Keratinocyte (primary cell): ENCODE measurements at regions not wholly inside any gene's neighbourhood (a gene's known extent, or its start where the extent isn't known, plus 50 kb on each side); places are given as distances from the start of the nearest gene placed in this dataset.

Source experiments
- DNase-seq: peaks from one replicate; pipeline ENCODE4 v3.0.0-alpha.2; 2011; ENCODE audit warnings: low read depth, missing footprints, low spot score
- FAIRE-seq: peaks from 2 replicates; lab custom pipeline; 2011; peaks lifted over from hg19 to GRCh38; lab: Jason Lieb, UNC
- H2AFZ ChIP-seq: 2 replicates; pipeline ENCODE4 v1.6.0; 2012; ENCODE audit warnings: low read length, control low read depth, inconsistent platforms; ENCODE audit not compliant: control insufficient read depth
- H3K27ac ChIP-seq: 2 replicates; pipeline ENCODE4 v1.5.1; 2011; ENCODE audit warnings: low read length; ENCODE audit not compliant: control insufficient read depth, insufficient read depth
- H3K27me3 ChIP-seq: 3 replicates; pipeline ENCODE4 v1.6.0; 2011; ENCODE audit warnings: low read length; ENCODE audit not compliant: control insufficient read depth, insufficient read depth; ENCODE audit errors: extremely low read depth
- H3K36me3 ChIP-seq, 2 experiments: 2 replicates in 1 of 2; 3 replicates in 1 of 2; pipeline ENCODE4 v1.5.1; 2011; ENCODE audit warnings: low read length in 2 of 2, mild to moderate bottlenecking in 1 of 2; ENCODE audit not compliant: control insufficient read depth in 2 of 2, insufficient read depth in 2 of 2; ENCODE audit errors: extremely low read depth in 1 of 2
- H3K4me1 ChIP-seq: 3 replicates; pipeline ENCODE4 v1.5.1; 2011; ENCODE audit warnings: low read length; ENCODE audit not compliant: control insufficient read depth, insufficient read depth; ENCODE audit errors: extremely low read depth
- H3K4me2 ChIP-seq: 3 replicates; pipeline ENCODE4 v1.6.0; 2011; ENCODE audit warnings: low read depth, low read length; ENCODE audit not compliant: control insufficient read depth, insufficient read depth; ENCODE audit errors: extremely low read depth
- H3K4me3 ChIP-seq, 3 experiments: fragments of 200-600 bp in 1 of 3; sonication (generic) in 1 of 3; 2 replicates in 2 of 3; 3 replicates in 1 of 3; pipeline ENCODE4 v1.5.1; 2011 to 2016; ENCODE audit warnings: low read length in 3 of 3, mild to moderate bottlenecking in 3 of 3, control low read depth in 2 of 3, inconsistent platforms in 1 of 3, low read depth in 1 of 3, mixed read lengths in 1 of 3, mixed run types in 1 of 3, moderate library complexity in 1 of 3; ENCODE audit not compliant: control insufficient read depth in 2 of 3, insufficient read depth in 2 of 3; ENCODE audit errors: extremely low read depth in 1 of 3
- H3K79me2 ChIP-seq: 2 replicates; pipeline ENCODE4 v1.6.0; 2012; ENCODE audit warnings: low read length; ENCODE audit not compliant: control insufficient read depth, insufficient read depth
- H3K9ac ChIP-seq: 3 replicates; pipeline ENCODE4 v1.6.0; 2011; ENCODE audit warnings: low read length; ENCODE audit not compliant: control insufficient read depth, insufficient read depth; ENCODE audit errors: extremely low read depth
- H3K9me1 ChIP-seq: 3 replicates; pipeline ENCODE4 v1.6.0; 2011; ENCODE audit warnings: low read length; ENCODE audit not compliant: control insufficient read depth, insufficient read depth; ENCODE audit errors: extremely low read depth
- H3K9me3 ChIP-seq: 2 replicates; pipeline ENCODE4 v1.5.1; 2012; ENCODE audit warnings: low read depth, low read length; ENCODE audit not compliant: control insufficient read depth
- H4K20me1 ChIP-seq: 3 replicates; pipeline ENCODE4 v1.6.0; 2011; ENCODE audit warnings: low read length; ENCODE audit not compliant: control insufficient read depth, insufficient read depth; ENCODE audit errors: extremely low read depth
- EZH2 ChIP-seq: IDR thresholded peaks from one replicate; pipeline ENCODE4 v1.6.1; 2012; ENCODE audit warnings: inconsistent platforms, mild to moderate bottlenecking, low read length, moderate library complexity
- dilution Hi-C: fragments of 300-500 bp; cut with MboI; formaldehyde crosslinking; loops from one replicate; pipeline ENCODE4 v1.7.0; 2020; ENCODE audit warnings: low sequenced_read_pairs; ENCODE audit not compliant: extremely low pct_ligation_motif_present
- TF ChIP-seq, protein P1 (sequence below), 3 experiments: IDR thresholded peaks in 1 of 3; conservative IDR thresholded peaks in 1 of 3; optimal IDR thresholded peaks in 1 of 3; 2 replicates in 2 of 3; 3 replicates in 1 of 3; pipeline versions ENCODE3 to v1.5.1; 2011; ENCODE audit warnings: low read length in 3 of 3, mild to moderate bottlenecking in 3 of 3, moderate library complexity in 2 of 3, control low read depth in 1 of 3, inconsistent platforms in 1 of 3; ENCODE audit not compliant: insufficient read depth in 2 of 3; ENCODE audit errors: extremely low read depth in 1 of 3

DNA sequence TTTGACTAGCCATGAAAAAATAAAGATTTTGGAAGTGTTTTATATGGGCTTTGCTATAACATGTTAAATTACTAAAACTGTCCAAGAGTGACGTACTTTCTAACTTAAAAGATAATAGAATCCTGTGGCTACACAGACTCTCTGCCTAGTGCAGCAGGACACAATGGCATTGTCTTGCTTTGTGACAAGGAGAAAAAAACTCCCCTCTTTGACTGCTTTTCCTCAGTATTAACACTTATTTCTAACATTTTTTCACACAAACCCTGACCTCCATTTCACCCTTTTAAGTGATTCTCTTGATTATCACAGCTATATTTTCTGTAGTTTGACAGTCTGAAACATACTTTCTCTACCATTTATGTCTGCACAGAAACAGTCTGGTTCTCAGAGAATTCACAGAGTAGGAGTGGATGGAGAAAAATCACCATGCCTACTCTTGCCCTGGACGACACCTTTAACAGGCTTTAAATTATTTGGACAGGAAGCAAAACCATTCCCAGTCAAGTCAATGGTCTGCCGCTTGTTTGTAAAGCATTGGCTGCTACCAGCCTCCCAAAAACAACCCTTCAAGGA, 336.3 kb upstream of the SMIM30 start:
- no peak for FAIRE-seq
- no peak overlapping the region for H3K27ac ChIP-seq

DNA sequence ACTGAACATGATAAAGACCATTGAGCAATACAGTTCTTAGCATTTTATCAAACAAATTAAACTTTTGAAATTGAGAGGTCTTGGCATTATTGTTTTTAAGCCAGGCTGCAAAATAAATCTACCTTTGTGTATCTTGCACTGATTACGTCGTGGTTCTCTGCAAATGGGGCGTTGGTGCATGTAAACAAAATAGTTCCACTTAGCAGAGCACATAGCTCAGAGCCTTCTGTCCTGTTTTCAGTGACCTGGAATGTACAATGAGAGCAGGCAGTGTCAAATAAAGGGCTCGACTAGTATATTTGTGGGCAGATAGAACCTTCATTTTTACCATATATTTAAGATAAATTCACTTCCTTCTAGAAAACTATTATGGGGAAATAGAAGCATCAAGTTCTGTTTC, 333.9 kb upstream of the SMIM30 start:
- TF ChIP-seq, protein P1, sequence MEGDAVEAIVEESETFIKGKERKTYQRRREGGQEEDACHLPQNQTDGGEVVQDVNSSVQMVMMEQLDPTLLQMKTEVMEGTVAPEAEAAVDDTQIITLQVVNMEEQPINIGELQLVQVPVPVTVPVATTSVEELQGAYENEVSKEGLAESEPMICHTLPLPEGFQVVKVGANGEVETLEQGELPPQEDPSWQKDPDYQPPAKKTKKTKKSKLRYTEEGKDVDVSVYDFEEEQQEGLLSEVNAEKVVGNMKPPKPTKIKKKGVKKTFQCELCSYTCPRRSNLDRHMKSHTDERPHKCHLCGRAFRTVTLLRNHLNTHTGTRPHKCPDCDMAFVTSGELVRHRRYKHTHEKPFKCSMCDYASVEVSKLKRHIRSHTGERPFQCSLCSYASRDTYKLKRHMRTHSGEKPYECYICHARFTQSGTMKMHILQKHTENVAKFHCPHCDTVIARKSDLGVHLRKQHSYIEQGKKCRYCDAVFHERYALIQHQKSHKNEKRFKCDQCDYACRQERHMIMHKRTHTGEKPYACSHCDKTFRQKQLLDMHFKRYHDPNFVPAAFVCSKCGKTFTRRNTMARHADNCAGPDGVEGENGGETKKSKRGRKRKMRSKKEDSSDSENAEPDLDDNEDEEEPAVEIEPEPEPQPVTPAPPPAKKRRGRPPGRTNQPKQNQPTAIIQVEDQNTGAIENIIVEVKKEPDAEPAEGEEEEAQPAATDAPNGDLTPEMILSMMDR (optimal IDR thresholded peaks at IDR 0.05 in 1 of 3, IDR thresholded peaks at IDR 0.05 in 1 of 3, conservative IDR thresholded peaks at IDR 0.05 in 1 of 3; ENCODE audit: extremely low read depth in 1 of 3, insufficient read depth in 2 of 3, low read length in 3 of 3) = no peak

More for the DNA sequence above, 336.3 kb upstream of the SMIM30 start:
- no peaks in the 10 kb centered on the region for H3K79me2 ChIP-seq
- H3K4me3 ChIP-seq = no peak overlapping the region
- no peak overlapping the region for H3K4me2 ChIP-seq
- no peaks in the 10 kb centered on the region for H3K36me3 ChIP-seq
- no peak overlapping the region for H2AFZ ChIP-seq
- no peaks in the 10 kb centered on the region for H3K27me3 ChIP-seq
- H3K9me3 ChIP-seq = no peaks in the 10 kb centered on the region
- H3K9me1 ChIP-seq = no peaks in the 10 kb centered on the region
- no peak for DNase-seq
- H3K9ac ChIP-seq = no peak overlapping the region
- H4K20me1 ChIP-seq = no peaks in the 10 kb centered on the region
- no peaks in the 10 kb centered on the region for H3K4me1 ChIP-seq
- no peak for TF ChIP-seq EZH2
- TF ChIP-seq, protein P1 (optimal IDR thresholded peaks at IDR 0.05 in 1 of 3, IDR thresholded peaks at IDR 0.05 in 1 of 3, conservative IDR thresholded peaks at IDR 0.05 in 1 of 3; ENCODE audit: extremely low read depth in 1 of 3, insufficient read depth in 2 of 3, low read length in 3 of 3) = no peak
- dilution Hi-C loops = no loop called here

More for the DNA sequence above, 333.9 kb upstream of the SMIM30 start:
- H3K4me2 ChIP-seq = no peak overlapping the region
- no peaks in the 10 kb centered on the region for H3K36me3 ChIP-seq
- DNase-seq (no peak), FAIRE-seq (no peak)
- no peaks in the 10 kb centered on the region for H3K27me3 ChIP-seq
- no peak overlapping the region for H3K9ac ChIP-seq
- dilution Hi-C loops = no loop called here
- no peak overlapping the region for H3K4me3 ChIP-seq
- H4K20me1 ChIP-seq = no peaks in the 10 kb centered on the region
- no peak overlapping the region for H3K27ac ChIP-seq
- no peaks in the 10 kb centered on the region for H3K9me3 ChIP-seq
- no peaks in the 10 kb centered on the region for H3K9me1 ChIP-seq
- no peaks in the 10 kb centered on the region for H3K4me1 ChIP-seq
- no peak overlapping the region for H2AFZ ChIP-seq
- H3K79me2 ChIP-seq = no peaks in the 10 kb centered on the region
